ENCODE measurements at regions not wholly inside any gene's neighbourhood (a gene's known extent, or its start where the extent isn't known, plus 50 kb on each side); places are given as distances from the start of the nearest gene placed in this dataset.

- no peak for TF ChIP-seq ZNF687 (IDR thresholded peaks at IDR 0.05)
Measured at GRCh38 chr4:110963662-110964280, 340.9 kb upstream of the PITX2 start (continued).

DNA sequence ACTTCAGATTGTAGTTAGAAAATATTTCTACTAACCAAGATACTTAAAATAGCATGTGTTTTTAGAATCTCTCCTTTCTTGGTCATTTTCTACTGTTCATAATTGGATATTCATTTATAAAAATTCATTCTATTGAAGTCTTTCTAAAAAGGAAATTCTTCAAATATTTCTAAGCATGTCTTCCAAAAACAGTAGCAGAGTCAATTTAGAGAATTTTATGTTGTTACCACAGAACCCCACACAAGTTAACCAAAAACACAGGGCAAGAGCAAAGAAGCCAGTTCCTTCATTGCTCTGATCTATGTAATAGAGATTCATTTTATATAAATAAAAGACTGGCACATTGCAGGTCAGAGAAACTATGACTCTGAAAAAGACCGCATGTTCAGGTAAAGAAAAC lies 345.1 kb upstream of the PITX2 start:
- H3K4me2 ChIP-seq (ENCODE audit: control insufficient read depth, insufficient read depth), result no peak overlapping the region
- intact Hi-C loops (cut with micrococcal nuclease; ENCODE audit: unreplicated experiment), result no loop called here
- no peak for FAIRE-seq
- no peak for DNase-seq (ENCODE audit: low read depth, low spot score)
- no peak overlapping the region for H3K4me3 ChIP-seq
- H3K9ac ChIP-seq (ENCODE audit: control insufficient read depth, insufficient read depth, low read length), result no peak overlapping the region
- SMC1A ChIA-PET (ENCODE audit: uncharacterized antibody, unreplicated experiment), result no interaction called here
- H3K4me1 ChIP-seq (ENCODE audit: control insufficient read depth, insufficient read depth, low read length), result no peaks in the 10 kb centered on the region
- H3K9me3 ChIP-seq (replicated peaks; ENCODE audit: control insufficient read depth, insufficient read depth, low read length), result no peaks in the 10 kb centered on the region
- RAD21 ChIA-PET (ENCODE audit: unreplicated experiment), result no interaction called here
- H3K27ac ChIP-seq (ENCODE audit: control insufficient read depth, insufficient read depth), result no peak overlapping the region
- no peak overlapping the region for H2AFZ ChIP-seq (ENCODE audit: control insufficient read depth, low read depth, low read length)
- CTCF ChIA-PET, result no interaction called here
- in situ Hi-C loops (cut with MboI), result loop anchor here (10.0 kb wide), 1 partner anchor 333 kb away; no protein-coding TSS in a partner anchor
- no peaks in the 10 kb centered on the region for H3K27me3 ChIP-seq (replicated peaks in 1 of 2; ENCODE audit: control insufficient read depth in 2 of 2, insufficient read depth in 2 of 2, low read length in 1 of 2)
- BruUV-seq (replicated peaks), result no TSS peak
- no peak for ATAC-seq
- H3K36me3 ChIP-seq (ENCODE audit: control insufficient read depth in 2 of 2, insufficient read depth in 2 of 2, low read length in 1 of 2), result no peaks in the 10 kb centered on the region
- H3K79me2 ChIP-seq (ENCODE audit: control insufficient read depth, insufficient read depth, low read length), result no peaks in the 10 kb centered on the region
- WGBS (ENCODE audit: insufficient coverage, insufficient replicate concordance, low lambda C conversion rate, missing lambda C conversion rate), result 86% methylated on average over 1 of the region's 1 CpG
- POLR2A ChIA-PET, result no interaction called here
- H4K20me1 ChIP-seq (ENCODE audit: control insufficient read depth, insufficient read depth), result no peaks in the 10 kb centered on the region
- TF ChIP-seq KLF5 (IDR thresholded peaks at IDR 0.05; ENCODE audit: partially characterized antibody), result no peak
- TF ChIP-seq SMARCA5 (IDR thresholded peaks at IDR 0.05), result no peak
- no peak for TF ChIP-seq TARDBP (IDR thresholded peaks at IDR 0.05; ENCODE audit: borderline replicate concordance)
- no peak for TF ChIP-seq NBN (IDR thresholded peaks at IDR 0.05)
- TF ChIP-seq, protein P1, sequence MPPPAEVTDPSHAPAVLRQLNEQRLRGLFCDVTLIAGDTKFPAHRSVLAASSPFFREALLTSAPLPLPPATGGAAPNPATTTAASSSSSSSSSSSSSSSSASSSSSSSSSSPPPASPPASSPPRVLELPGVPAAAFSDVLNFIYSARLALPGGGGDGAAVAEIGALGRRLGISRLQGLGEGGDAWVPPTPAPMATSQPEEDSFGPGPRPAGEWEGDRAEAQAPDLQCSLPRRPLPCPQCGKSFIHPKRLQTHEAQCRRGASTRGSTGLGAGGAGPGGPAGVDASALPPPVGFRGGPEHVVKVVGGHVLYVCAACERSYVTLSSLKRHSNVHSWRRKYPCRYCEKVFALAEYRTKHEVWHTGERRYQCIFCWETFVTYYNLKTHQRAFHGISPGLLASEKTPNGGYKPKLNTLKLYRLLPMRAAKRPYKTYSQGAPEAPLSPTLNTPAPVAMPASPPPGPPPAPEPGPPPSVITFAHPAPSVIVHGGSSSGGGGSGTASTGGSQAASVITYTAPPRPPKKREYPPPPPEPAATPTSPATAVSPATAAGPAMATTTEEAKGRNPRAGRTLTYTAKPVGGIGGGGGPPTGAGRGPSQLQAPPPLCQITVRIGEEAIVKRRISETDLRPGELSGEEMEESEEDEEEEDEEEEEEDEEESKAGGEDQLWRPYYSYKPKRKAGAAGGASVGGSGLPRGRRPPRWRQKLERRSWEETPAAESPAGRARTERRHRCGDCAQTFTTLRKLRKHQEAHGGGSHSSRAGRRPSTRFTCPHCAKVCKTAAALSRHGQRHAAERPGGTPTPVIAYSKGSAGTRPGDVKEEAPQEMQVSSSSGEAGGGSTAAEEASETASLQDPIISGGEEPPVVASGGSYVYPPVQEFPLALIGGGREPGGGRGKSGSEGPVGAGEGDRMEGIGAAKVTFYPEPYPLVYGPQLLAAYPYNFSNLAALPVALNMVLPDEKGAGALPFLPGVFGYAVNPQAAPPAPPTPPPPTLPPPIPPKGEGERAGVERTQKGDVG (CRISPR knock-in tag; IDR thresholded peaks at IDR 0.05), result no peak
- TF ChIP-seq GATAD2B (conservative IDR thresholded peaks at IDR 0.05; ENCODE audit: low read depth), result no peak
- no peak for TF ChIP-seq TBL1XR1 (IDR thresholded peaks at IDR 0.05; ENCODE audit: low read depth, low read length)
- TF ChIP-seq YBX1 (IDR thresholded peaks at IDR 0.05), result no peak
- no peak for TF ChIP-seq TCF3 (IDR thresholded peaks at IDR 0.05; ENCODE audit: borderline replicate concordance, insufficient read depth, low read depth, low read length)
- TF ChIP-seq NR2F1 (conservative IDR thresholded peaks at IDR 0.05), result no peak
- TF ChIP-seq E4F1 (IDR thresholded peaks at IDR 0.05; ENCODE audit: borderline replicate concordance, partially characterized antibody), result no peak
- TF ChIP-seq FOXK2 (IDR thresholded peaks at IDR 0.05), result no peak
- TF ChIP-seq BCL11A (IDR thresholded peaks at IDR 0.05; ENCODE audit: low read depth, low read length), result no peak
- TF ChIP-seq CBX5 (IDR thresholded peaks at IDR 0.05; ENCODE audit: low read depth), result no peak
